ENCODE measurements at regions not wholly inside any gene's neighbourhood (a gene's known extent, or its start where the extent isn't known, plus 50 kb on each side); places are given as distances from the start of the nearest gene placed in this dataset.
"Not testable (repeated sequence)": the region's sequence is repeated elsewhere in the genome, so short reads cannot be mapped to it uniquely, and the experiment has no call there.

DNA sequence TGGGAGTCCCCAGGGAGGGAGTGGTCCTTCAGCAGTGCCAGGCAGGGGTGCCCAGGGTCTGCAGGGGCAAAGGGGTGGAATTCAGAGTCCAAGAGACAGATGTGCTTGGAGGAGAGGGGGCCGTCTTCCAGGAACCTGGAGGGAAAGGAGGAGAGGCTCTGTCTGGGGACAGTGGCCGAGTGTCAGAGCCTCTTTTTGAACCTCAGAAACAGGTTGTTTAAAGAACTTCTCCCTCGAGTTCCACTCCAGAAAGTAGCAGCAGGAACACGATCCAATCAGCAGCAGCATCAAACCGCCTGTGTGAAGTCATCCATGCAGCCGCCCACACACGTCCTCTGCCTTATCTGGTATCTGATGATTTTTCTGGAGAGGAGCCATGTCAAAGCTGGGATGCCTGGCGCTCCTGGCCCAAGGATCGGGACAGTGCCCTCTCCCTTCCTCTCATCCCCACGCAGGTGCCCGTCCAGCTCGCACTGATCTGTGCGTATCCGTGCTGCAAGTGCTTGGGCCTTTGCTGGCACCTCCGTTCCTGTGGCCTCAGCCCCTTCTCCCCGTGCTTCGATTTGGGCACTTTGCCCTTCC, 205.1 kb downstream of the NDUFA10 start:
- 57 to 73% (median 65%) methylated on average over 17 of the region's 17 CpGs for WGBS, 4 donors
- Histone ChIP-seq H3K9me3 (no peaks in the 10 kb centered on the region), H3K27me3 (peaks cover 0 to 16% (median 0%) of the 10 kb centered on the region in 9 donors), H3K36me3 (no peaks in the 10 kb centered on the region), H3K4me3 (no peak overlapping the region), H3K27ac (no peak overlapping the region), H3K4me1 (peaks cover 0 to 4% (median 0%) of the 10 kb centered on the region in 12 donors)
- intact Hi-C loops (cut with DNase I), result no loop called here
- TF ChIP-seq POLR2A (IDR thresholded peaks at IDR 0.05), result no peak
- TF ChIP-seq, protein P1, sequence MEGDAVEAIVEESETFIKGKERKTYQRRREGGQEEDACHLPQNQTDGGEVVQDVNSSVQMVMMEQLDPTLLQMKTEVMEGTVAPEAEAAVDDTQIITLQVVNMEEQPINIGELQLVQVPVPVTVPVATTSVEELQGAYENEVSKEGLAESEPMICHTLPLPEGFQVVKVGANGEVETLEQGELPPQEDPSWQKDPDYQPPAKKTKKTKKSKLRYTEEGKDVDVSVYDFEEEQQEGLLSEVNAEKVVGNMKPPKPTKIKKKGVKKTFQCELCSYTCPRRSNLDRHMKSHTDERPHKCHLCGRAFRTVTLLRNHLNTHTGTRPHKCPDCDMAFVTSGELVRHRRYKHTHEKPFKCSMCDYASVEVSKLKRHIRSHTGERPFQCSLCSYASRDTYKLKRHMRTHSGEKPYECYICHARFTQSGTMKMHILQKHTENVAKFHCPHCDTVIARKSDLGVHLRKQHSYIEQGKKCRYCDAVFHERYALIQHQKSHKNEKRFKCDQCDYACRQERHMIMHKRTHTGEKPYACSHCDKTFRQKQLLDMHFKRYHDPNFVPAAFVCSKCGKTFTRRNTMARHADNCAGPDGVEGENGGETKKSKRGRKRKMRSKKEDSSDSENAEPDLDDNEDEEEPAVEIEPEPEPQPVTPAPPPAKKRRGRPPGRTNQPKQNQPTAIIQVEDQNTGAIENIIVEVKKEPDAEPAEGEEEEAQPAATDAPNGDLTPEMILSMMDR (IDR thresholded peaks at IDR 0.05), result no peak
- DNase-seq (peak in 2 of 5 donors; percentile 32 to 51), ATAC-seq (peak in 1 of 4 donors; percentile 28)

DNA sequence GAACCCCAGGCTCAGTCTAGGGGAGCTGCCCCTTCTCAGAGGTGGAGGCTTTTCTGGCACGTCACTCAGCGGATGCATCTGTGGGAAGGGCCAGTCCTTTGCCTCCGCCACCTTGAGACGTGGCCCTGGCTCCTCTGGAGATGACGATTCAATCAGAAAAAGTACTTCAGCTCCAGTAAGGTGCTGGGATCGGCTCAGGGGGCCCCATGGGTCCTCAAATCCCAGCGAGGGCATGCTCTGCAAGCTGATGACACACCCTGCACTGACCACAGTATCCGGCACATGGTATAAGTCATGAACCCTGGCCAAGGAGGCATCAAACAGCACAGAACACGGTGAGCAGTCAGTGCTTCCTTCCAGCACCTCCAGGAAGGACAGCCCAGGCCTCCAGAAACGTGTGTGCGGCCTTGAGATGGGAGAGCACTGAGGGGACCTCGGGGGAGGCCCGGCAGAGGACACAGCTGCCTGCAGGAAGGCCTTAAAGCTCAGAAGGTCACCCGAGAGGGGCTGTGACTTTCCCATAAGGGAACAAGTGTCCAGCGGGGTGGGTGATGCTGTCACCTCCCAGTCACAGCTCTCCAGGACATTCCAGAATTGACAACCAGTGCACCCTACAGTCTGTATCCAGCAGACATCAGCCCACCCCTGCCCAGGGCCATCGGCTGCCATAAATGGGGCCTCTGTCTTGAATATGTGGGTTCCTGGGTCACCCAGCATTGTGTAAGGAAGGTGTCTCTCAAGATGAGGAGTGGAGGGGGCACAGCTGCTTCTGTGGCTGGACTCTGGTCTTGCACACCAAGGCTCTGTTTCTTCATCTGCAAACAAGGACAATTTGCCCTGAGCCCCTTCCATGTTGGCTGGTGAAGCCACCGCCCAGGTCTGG, 205.8 kb downstream of the NDUFA10 start:
- H3K36me3 ChIP-seq, result no peaks in the 10 kb centered on the region
- TF ChIP-seq, protein P1 (IDR thresholded peaks at IDR 0.05), result no peak
- no peak for TF ChIP-seq POLR2A (IDR thresholded peaks at IDR 0.05)
- H3K27ac ChIP-seq, result no peak overlapping the region
- H3K4me3 ChIP-seq, result no peak overlapping the region
- WGBS, 4 donors, result 78 to 90% (median 81%) methylated on average over 8 to 17 of the region's 17 CpGs
- intact Hi-C loops (cut with DNase I), result no loop called here
- H3K27me3 ChIP-seq, result peaks cover 0 to 23% (median 0%) of the 10 kb centered on the region in 9 donors
- no peaks in the 10 kb centered on the region for H3K9me3 ChIP-seq
- no peak for ATAC-seq
- DNase-seq, result peak in 1 of 5 donors; percentile 49
- peaks cover 0 to 10% (median 0%) of the 10 kb centered on the region in 12 donors for H3K4me1 ChIP-seq

DNA sequence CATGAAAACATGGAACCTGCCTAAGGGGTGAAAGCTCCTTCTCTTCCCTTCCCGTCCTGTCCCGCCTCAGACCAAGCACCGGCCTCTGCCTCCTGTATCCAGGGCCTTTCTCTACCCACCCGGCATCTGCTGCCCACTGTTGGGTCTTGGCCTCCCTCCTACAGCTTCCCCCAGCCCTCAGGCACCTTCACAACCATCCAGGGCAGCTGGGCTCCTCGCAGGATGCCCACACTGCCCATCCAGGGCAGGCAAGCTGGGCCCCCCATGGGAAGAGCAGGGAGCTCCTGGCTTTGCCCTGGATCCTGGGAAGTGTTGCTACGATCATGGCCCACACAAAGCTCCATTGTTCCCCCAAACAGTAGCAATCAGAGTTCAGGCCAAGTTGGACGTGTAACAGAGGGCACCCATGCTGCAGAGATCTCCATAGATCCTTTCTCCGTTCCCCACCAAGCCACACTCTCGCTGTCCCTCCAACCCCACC, 206.6 kb downstream of the NDUFA10 start:
- TF ChIP-seq, protein P1 (IDR thresholded peaks at IDR 0.05), result no peak
- TF ChIP-seq POLR2A (IDR thresholded peaks at IDR 0.05), result no peak
- WGBS, 4 donors, result 86 to 91% (median 87%) methylated on average over 9 of the region's 9 CpGs
- intact Hi-C loops (cut with DNase I), result no loop called here
- Histone ChIP-seq H3K4me3 (no peak overlapping the region), H3K27ac (no peak overlapping the region), H3K27me3 (peaks cover 0 to 31% (median 0%) of the 10 kb centered on the region in 9 donors), H3K36me3 (no peaks in the 10 kb centered on the region), H3K4me1 (peaks cover 0 to 15% (median 0%) of the 10 kb centered on the region in 12 donors), H3K9me3 (no peaks in the 10 kb centered on the region)
- DNase-seq (peak in 2 of 5 donors; percentile 10 to 19), ATAC-seq (no peak)

DNA sequence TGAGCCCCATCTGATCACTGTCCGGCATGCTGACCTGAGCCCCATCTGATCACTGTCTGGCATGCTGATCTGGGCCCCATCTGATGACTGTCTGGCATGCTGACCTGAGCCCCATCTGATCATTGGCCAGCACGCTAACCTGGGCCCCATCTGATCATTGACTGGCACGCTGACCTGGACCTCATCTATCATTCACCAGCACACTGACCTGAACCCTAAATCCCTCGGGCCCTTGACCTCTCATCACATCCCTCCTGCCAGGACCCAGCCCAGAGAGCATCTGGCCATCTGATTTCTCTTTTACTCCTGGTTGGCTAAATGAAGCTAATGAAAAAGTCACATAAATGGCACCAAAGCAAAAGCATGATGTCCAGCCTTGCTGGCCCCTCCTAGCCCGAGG, 207.1 kb downstream of the NDUFA10 start:
- ATAC-seq, result no peak
- DNase-seq, result peak in 1 of 5 donors; percentile 2
- 82 to 95% (median 89%) methylated on average over 5 of the region's 5 CpGs for WGBS, 4 donors

DNA sequence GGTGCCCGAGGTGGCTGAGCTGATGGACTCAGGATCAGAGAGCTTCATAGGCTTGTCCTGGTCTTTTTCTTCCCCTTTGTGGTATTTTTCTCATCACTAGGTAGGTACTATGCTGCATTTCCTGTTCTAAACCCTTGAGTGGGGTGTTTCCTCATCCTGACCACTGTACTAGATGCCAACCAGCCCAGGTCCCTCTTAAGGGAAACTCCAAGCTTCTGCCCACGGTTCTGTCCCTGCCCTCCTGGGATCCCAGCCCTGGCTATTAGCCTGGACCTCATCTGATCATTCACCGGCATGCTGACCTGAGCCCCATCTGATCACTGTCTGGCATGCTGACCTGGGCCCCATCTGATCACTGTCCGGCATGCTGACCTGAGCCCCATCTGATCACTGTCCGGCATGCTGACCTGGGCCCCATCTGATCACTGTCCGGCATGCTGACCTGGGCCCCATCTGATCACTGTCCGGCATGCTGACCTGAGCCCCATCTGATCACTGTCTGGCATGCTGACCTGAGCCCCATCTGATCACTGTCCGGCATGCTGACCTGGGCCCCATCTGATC, 207.6 kb downstream of the NDUFA10 start:
- H3K4me3 ChIP-seq; H3K9me3 ChIP-seq; H3K27ac ChIP-seq; ATAC-seq; H3K36me3 ChIP-seq; intact Hi-C loops (cut with DNase I): not testable (repeated sequence)
- Histone ChIP-seq H3K4me1 (peaks cover 0 to 18% (median 0%) of the 10 kb centered on the region in 12 donors), H3K27me3 (peaks cover 0 to 41% (median 0%) of the 10 kb centered on the region in 9 donors)
- DNase-seq, result peak in 1 of 5 donors; percentile 15
- WGBS, 4 donors, result 78 to 94% (median 83%) methylated on average over 6 to 8 of the region's 8 CpGs

More for the DNA sequence above, 207.1 kb downstream of the NDUFA10 start:
- Histone ChIP-seq H3K4me1 (peaks cover 0 to 18% (median 0%) of the 10 kb centered on the region in 12 donors), H3K9me3 (no peaks in the 10 kb centered on the region), H3K36me3 (no peaks in the 10 kb centered on the region), H3K27me3 (peaks cover 0 to 35% (median 0%) of the 10 kb centered on the region in 9 donors), H3K4me3 (no peak overlapping the region), H3K27ac (no peak overlapping the region)
- intact Hi-C loops (cut with DNase I), result no loop called here
- TF ChIP-seq, protein P1 (IDR thresholded peaks at IDR 0.05), result no peak
- no peak for TF ChIP-seq POLR2A (IDR thresholded peaks at IDR 0.05)
